GM20431 (cell line): ENCODE measurements at regions not wholly inside any gene's neighbourhood (a gene's known extent, or its start where the extent isn't known, plus 50 kb on each side); places are given as distances from the start of the nearest gene placed in this dataset.

ENCODE experiments used
- in situ Hi-C: fragments of 300-500 bp; cut with MseI, MboI; formaldehyde crosslinking; loops from one replicate; pipeline ENCODE4 v1.15.0; 2020; ENCODE audit warnings: low sequenced_read_pairs; ENCODE audit not compliant: unreplicated experiment

- in situ Hi-C loops, result no loop called here
Observed at GRCh38 chr2:8412586-8412985, 269.3 kb upstream of the ID2 start.

- in situ Hi-C loops, result no loop called here
Observed at GRCh38 chr2:8413589-8414135, 268.2 kb upstream of the ID2 start.

- in situ Hi-C loops, result no loop called here
Observed at GRCh38 chr2:8414946-8415879, 266.6 kb upstream of the ID2 start.

- in situ Hi-C loops, result no loop called here
Observed at GRCh38 chr2:8416001-8416571, 265.8 kb upstream of the ID2 start.

GRCh38 chr2:8416849-8417832, 264.7 kb upstream of the ID2 start:
- in situ Hi-C loops, result no loop called here

GRCh38 chr2:8418721-8419120, 263.1 kb upstream of the ID2 start:
- in situ Hi-C loops, result no loop called here

- in situ Hi-C loops, result no loop called here
Observed at GRCh38 chr2:8421658-8422449, 260.0 kb upstream of the ID2 start.

GRCh38 chr2:8422450-8422800, 259.4 kb upstream of the ID2 start:
- in situ Hi-C loops, result no loop called here

GRCh38 chr2:8424997-8425900, 256.6 kb upstream of the ID2 start:
- in situ Hi-C loops, result no loop called here

GRCh38 chr2:8426550-8426949, 255.3 kb upstream of the ID2 start:
- in situ Hi-C loops, result no loop called here

- in situ Hi-C loops, result no loop called here
Observed at GRCh38 chr2:8427211-8427610, 254.6 kb upstream of the ID2 start.

- in situ Hi-C loops, result no loop called here
Observed at GRCh38 chr2:8430628-8431027, 251.2 kb upstream of the ID2 start.

GRCh38 chr2:8431446-8432125, 250.3 kb upstream of the ID2 start:
- in situ Hi-C loops, result no loop called here

GRCh38 chr2:8432706-8433336, 249.0 kb upstream of the ID2 start:
- in situ Hi-C loops, result no loop called here

GRCh38 chr2:8433390-8433789, 248.5 kb upstream of the ID2 start:
- in situ Hi-C loops, result no loop called here

- in situ Hi-C loops, result no loop called here
Observed at GRCh38 chr2:8435608-8436007, 246.2 kb upstream of the ID2 start.

- in situ Hi-C loops, result no loop called here
Observed at GRCh38 chr2:8436585-8436984, 245.3 kb upstream of the ID2 start.
